HepG2 (cell line): ENCODE measurements at regions not wholly inside any gene's neighbourhood (a gene's known extent, or its start where the extent isn't known, plus 50 kb on each side); places are given as distances from the start of the nearest gene placed in this dataset.

Source experiments
- ATAC-seq: fragments of 200-7000 bp; cut with Tn5 transposase; 3 replicates; pipeline ENCODE4 v1.9.1; 2020; ENCODE audit warnings: mild to moderate bottlenecking, moderate library complexity
- BruUV-seq: library from RNA; stranded (reverse); fragments of 400-500 nt; replicated peaks from 2 replicates; lab custom pipeline; 2021; lab: Mats Ljungman, UMichigan
- CTCF ChIA-PET: fragments of 300-600 bp; formaldehyde crosslinking; extraction: SDS; loops from one replicate; lab custom pipeline; 2021; ENCODE audit warnings: low total read pairs, inconsistent platforms, low intra/inter-chr PET ratio; lab: Yijun Ruan, JAX
- POLR2A ChIA-PET: fragments of 350-600 bp; sonication (Branson Sonifier 250); formaldehyde crosslinking; loops from one replicate; lab custom pipeline; 2020; ENCODE audit warnings: antibody characterized with exemption, inconsistent platforms; lab: Yijun Ruan, JAX
- DNase-seq: peaks from one replicate; pipeline ENCODE4 v3.0.0-alpha.2; 2015; ENCODE audit warnings: low spot score
- FAIRE-seq: peaks from 3 replicates; lab custom pipeline; 2011; peaks lifted over from hg19 to GRCh38; lab: Jason Lieb, UNC
- H2AFZ ChIP-seq: one replicate; pipeline ENCODE4 v1.6.1; 2011; ENCODE audit warnings: low read length, inconsistent platforms
- H3K27ac ChIP-seq: fragments of 300-600 bp; 3 replicates; pipeline ENCODE4 v1.8.0; 2011; ENCODE audit warnings: mixed run types, mild to moderate bottlenecking, mixed read lengths, low read length, inconsistent platforms; ENCODE audit not compliant: insufficient read depth; ENCODE audit errors: extremely low read length
- H3K27me3 ChIP-seq, 2 experiments: fragments of 200-600 bp in 1 of 2; 2 replicates in 1 of 2; 3 replicates in 1 of 2; pipeline versions ENCODE4 v1.6.0 to v1.8.0; 2011; ENCODE audit warnings: low read length in 2 of 2, mild to moderate bottlenecking in 2 of 2, moderate library complexity in 2 of 2, inconsistent platforms in 1 of 2; ENCODE audit not compliant: insufficient read depth in 2 of 2, control insufficient read depth in 1 of 2
- H3K36me3 ChIP-seq, 2 experiments: fragments of 200-600 bp in 1 of 2; replicated peaks in 1 of 2; 2 replicates in 1 of 2; 3 replicates in 1 of 2; pipeline versions ENCODE4 v1.5.1 to v1.8.0; 2011; ENCODE audit warnings: low read length in 2 of 2, inconsistent platforms in 1 of 2; ENCODE audit not compliant: insufficient read depth in 2 of 2, control insufficient read depth in 1 of 2
- H3K4me1 ChIP-seq: 2 replicates; pipeline ENCODE4 v1.5.1; 2012; ENCODE audit warnings: low read length, inconsistent platforms; ENCODE audit not compliant: insufficient read depth
- H3K4me2 ChIP-seq: 2 replicates; pipeline ENCODE4 v1.6.0; 2011; ENCODE audit warnings: low read depth, low read length, inconsistent platforms
- H3K4me3 ChIP-seq, 3 experiments: fragments of 200-600 bp in 1 of 3; sonication (generic), shearing (Covaris generic) in 1 of 3; replicated peaks in 1 of 3; 2 replicates each; pipeline ENCODE4 v1.5.1; 2011 to 2016; ENCODE audit warnings: low read length in 3 of 3, inconsistent platforms in 2 of 3, low read depth in 2 of 3, mild to moderate bottlenecking in 2 of 3, control low read depth in 1 of 3, mixed read lengths in 1 of 3; ENCODE audit not compliant: insufficient read depth in 1 of 3
- H3K79me2 ChIP-seq: one replicate; pipeline ENCODE4 v1.6.1; 2011; ENCODE audit warnings: low read length, inconsistent platforms; ENCODE audit not compliant: insufficient read depth
- H3K9ac ChIP-seq: 2 replicates; pipeline ENCODE4 v1.6.0; 2011; ENCODE audit warnings: mild to moderate bottlenecking, low read depth, low read length, inconsistent platforms; ENCODE audit not compliant: insufficient read depth
- H3K9me3 ChIP-seq: 2 replicates; pipeline ENCODE4 v1.5.1; 2012; ENCODE audit warnings: mild to moderate bottlenecking, low read length
- H4K20me1 ChIP-seq: 2 replicates; pipeline ENCODE4 v1.6.0; 2011; ENCODE audit warnings: inconsistent platforms, mild to moderate bottlenecking, low read length, moderate library complexity; ENCODE audit not compliant: insufficient read depth
- CEBPB ChIP-seq: IDR thresholded peaks from 2 replicates; pipeline ENCODE4 v1.6.1; 2011; ENCODE audit warnings: low read depth, low read length, improper control_type of control experiment, borderline replicate concordance
- FOSL2 ChIP-seq: sonication (generic); formaldehyde crosslinking; IDR thresholded peaks from 2 replicates; pipeline ENCODE4 v1.4.0; 2020; ENCODE audit warnings: missing genetic modification reagents
- POLR2G ChIP-seq: fragments of 200-400 bp; formaldehyde crosslinking; IDR thresholded peaks from 2 replicates; pipeline ENCODE4 v1.6.1; 2018; ENCODE audit warnings: mild to moderate bottlenecking, low read depth, low read length, moderate library complexity
- SRSF1 ChIP-seq: fragments of 200-400 bp; formaldehyde crosslinking; optimal IDR thresholded peaks from 2 replicates; pipeline ENCODE3; 2017; ENCODE audit warnings: mild to moderate bottlenecking, low read depth, low read length, moderate library complexity
- TBL1XR1 ChIP-seq: fragments of 150-350 bp; IDR thresholded peaks from 2 replicates; pipeline ENCODE4 v1.6.1; 2014; ENCODE audit warnings: borderline replicate concordance, low read length; ENCODE audit not compliant: partially characterized antibody
- ZNF30 ChIP-seq: sonication (generic); formaldehyde crosslinking; IDR thresholded peaks from 2 replicates; pipeline ENCODE4 v1.5.0; 2020; ENCODE audit warnings: mild to moderate bottlenecking, missing genetic modification reagents
- ZNF333 ChIP-seq: sonication (generic); formaldehyde crosslinking; IDR thresholded peaks from 2 replicates; pipeline ENCODE4 v1.4.0; 2020; ENCODE audit warnings: mild to moderate bottlenecking, missing genetic modification reagents, borderline replicate concordance
- WGBS: methylation state at CpG from one replicate; pipeline ENCODE4 v1.1.6; 2017; ENCODE audit warnings: low lambda C conversion rate; 5-methylcytosine and 5-hydroxymethylcytosine counted together
- in situ Hi-C: cut with HindIII; loops from 2 replicates; pipeline ENCODE4 v1.10.0; 2017; ENCODE audit warnings: low pct_unique_long_range_greater_than_20kb; ENCODE audit not compliant: extremely low pct_ligation_motif_present
- intact Hi-C: fragments of 100-400 bp; cut with micrococcal nuclease; formaldehyde crosslinking; loops from one replicate; pipeline ENCODE4 v1.10.0; 2022; ENCODE audit not compliant: unreplicated experiment
- TF ChIP-seq, protein P1 (sequence below): sonication (generic); formaldehyde crosslinking; IDR thresholded peaks from 2 replicates; pipeline ENCODE4 v1.8.0; 2022; ENCODE audit warnings: missing genetic modification reagents, mild to moderate bottlenecking, moderate library complexity, borderline replicate concordance
- TF ChIP-seq, protein P2 (sequence below): sonication (generic); formaldehyde crosslinking; IDR thresholded peaks from 2 replicates; pipeline ENCODE4 v1.4.0; 2020; ENCODE audit warnings: missing genetic modification reagents
- TF ChIP-seq, protein P3 (sequence below): IDR thresholded peaks from 2 replicates; pipeline ENCODE4 v1.6.1; 2018; ENCODE audit warnings: missing genetic modification reagents, mild to moderate bottlenecking, missing compliant biosample characterization

DNA sequence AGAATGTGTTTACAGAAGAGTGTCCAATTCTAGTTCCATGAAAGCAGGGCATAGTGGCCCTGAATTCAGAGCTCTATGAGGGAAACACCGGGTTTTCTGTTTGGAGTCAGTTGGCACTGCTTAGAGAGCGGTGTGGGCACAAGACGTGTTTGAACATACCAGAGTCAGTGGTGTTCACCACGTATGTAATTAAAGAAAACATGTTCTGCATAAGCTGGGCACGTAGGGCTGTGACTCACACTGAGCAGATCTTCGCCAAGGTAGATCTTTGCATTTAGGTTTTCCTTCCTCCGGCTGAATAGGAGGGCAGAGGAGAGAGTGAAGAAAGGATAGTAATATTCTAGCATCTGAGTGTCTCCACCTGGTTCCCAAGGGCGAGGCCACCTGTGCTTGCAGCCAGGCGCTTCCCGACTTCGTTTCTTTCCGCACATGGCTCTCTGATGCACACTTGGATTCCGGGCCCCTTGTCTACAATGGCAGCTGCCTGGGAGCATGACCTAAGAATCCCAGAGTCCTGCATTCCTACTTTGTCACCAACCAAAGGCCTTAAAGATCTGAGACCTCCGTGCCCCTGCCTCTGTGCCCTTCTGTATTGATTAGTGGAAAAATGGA lies 136.2 kb downstream of the ERMARD start:
- Histone ChIP-seq H3K4me2 (no peak overlapping the region), H3K27me3 (peaks cover 0 to 46% of the 10 kb centered on the region in 2 experiments; a peak in 4 of 5 replicates), H3K9ac (no peak overlapping the region), H3K4me1 (no peaks in the 10 kb centered on the region), H3K36me3 (no peaks in the 10 kb centered on the region), H3K9me3 (no peaks in the 10 kb centered on the region), H3K79me2 (no peaks in the 10 kb centered on the region), H2AFZ (no peak overlapping the region), H3K4me3 (no peak overlapping the region), H3K27ac (no peak overlapping the region), H4K20me1 (no peaks in the 10 kb centered on the region; the same call in 1 of the 2 replicates)
- FAIRE-seq (no peak), ATAC-seq (no peak), DNase-seq (no peak)
- 27% methylated on average over 14 of the region's 14 CpGs for WGBS
- TF ChIP-seq ZNF30 (CRISPR knock-in tag) (no peak), TBL1XR1 (no peak), POLR2G (no peak), FOSL2 (no peak), SRSF1 (no peak), ZNF333 (CRISPR knock-in tag) (no peak), CEBPB (no peak)
- TF ChIP-seq, protein P1, sequence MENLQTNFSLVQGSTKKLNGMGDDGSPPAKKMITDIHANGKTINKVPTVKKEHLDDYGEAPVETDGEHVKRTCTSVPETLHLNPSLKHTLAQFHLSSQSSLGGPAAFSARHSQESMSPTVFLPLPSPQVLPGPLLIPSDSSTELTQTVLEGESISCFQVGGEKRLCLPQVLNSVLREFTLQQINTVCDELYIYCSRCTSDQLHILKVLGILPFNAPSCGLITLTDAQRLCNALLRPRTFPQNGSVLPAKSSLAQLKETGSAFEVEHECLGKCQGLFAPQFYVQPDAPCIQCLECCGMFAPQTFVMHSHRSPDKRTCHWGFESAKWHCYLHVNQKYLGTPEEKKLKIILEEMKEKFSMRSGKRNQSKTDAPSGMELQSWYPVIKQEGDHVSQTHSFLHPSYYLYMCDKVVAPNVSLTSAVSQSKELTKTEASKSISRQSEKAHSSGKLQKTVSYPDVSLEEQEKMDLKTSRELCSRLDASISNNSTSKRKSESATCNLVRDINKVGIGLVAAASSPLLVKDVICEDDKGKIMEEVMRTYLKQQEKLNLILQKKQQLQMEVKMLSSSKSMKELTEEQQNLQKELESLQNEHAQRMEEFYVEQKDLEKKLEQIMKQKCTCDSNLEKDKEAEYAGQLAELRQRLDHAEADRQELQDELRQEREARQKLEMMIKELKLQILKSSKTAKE (CRISPR knock-in tag) = no peak
- TF ChIP-seq, protein P2, sequence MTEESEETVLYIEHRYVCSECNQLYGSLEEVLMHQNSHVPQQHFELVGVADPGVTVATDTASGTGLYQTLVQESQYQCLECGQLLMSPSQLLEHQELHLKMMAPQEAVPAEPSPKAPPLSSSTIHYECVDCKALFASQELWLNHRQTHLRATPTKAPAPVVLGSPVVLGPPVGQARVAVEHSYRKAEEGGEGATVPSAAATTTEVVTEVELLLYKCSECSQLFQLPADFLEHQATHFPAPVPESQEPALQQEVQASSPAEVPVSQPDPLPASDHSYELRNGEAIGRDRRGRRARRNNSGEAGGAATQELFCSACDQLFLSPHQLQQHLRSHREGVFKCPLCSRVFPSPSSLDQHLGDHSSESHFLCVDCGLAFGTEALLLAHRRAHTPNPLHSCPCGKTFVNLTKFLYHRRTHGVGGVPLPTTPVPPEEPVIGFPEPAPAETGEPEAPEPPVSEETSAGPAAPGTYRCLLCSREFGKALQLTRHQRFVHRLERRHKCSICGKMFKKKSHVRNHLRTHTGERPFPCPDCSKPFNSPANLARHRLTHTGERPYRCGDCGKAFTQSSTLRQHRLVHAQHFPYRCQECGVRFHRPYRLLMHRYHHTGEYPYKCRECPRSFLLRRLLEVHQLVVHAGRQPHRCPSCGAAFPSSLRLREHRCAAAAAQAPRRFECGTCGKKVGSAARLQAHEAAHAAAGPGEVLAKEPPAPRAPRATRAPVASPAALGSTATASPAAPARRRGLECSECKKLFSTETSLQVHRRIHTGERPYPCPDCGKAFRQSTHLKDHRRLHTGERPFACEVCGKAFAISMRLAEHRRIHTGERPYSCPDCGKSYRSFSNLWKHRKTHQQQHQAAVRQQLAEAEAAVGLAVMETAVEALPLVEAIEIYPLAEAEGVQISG (CRISPR knock-in tag) = no peak
- TF ChIP-seq, protein P3, sequence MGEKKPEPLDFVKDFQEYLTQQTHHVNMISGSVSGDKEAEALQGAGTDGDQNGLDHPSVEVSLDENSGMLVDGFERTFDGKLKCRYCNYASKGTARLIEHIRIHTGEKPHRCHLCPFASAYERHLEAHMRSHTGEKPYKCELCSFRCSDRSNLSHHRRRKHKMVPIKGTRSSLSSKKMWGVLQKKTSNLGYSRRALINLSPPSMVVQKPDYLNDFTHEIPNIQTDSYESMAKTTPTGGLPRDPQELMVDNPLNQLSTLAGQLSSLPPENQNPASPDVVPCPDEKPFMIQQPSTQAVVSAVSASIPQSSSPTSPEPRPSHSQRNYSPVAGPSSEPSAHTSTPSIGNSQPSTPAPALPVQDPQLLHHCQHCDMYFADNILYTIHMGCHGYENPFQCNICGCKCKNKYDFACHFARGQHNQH (CRISPR knock-in tag) = no peak
- BruUV-seq = no TSS peak
- ChIA-PET POLR2A (no interaction called here), CTCF (no interaction called here)
- in situ Hi-C loops (no loop called here), intact Hi-C loops (no loop called here)
